OCI-LY1 (cell line): ENCODE measurements at regions not wholly inside any gene's neighbourhood (a gene's known extent, or its start where the extent isn't known, plus 50 kb on each side); places are given as distances from the start of the nearest gene placed in this dataset.

ENCODE experiments used
- EZH2 ChIP-seq: fragments of 200-600 bp; sonication (generic), shearing (Covaris generic); IDR thresholded peaks from 2 replicates; pipeline ENCODE4 v1.8.0; 2017; ENCODE audit warnings: borderline replicate concordance, mixed run types, mild to moderate bottlenecking, antibody characterized with exemption, low read length, moderate library complexity, mixed read lengths
- TF ChIP-seq, protein P1 (sequence below): fragments of 200-600 bp; sonication (generic), shearing (Covaris generic); IDR thresholded peaks from 2 replicates; pipeline ENCODE4 v1.5.1; 2017; ENCODE audit warnings: mild to moderate bottlenecking, antibody characterized with exemption, low read length, moderate library complexity, mixed read lengths

DNA sequence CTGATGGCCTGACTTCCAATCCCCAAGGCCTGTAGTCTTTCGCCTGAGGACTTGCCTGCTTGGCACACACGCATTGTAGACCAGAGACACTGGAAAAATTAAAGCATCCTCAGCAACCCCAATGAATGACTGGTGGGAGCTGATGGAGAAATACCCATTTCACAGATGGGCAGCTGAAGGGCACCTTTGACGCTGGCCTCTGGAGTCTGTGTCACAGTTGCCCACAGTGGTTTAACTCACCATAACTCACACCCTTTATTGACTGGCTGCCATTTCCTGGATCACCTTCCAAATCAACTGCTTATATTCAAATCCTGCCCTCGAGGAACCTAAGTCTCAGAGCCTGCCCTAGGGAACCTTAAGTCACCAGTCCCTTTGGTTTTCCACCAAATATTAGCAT lies 183.1 kb downstream of the SHQ1 start:
- TF ChIP-seq EZH2 = no peak
- TF ChIP-seq, protein P1, sequence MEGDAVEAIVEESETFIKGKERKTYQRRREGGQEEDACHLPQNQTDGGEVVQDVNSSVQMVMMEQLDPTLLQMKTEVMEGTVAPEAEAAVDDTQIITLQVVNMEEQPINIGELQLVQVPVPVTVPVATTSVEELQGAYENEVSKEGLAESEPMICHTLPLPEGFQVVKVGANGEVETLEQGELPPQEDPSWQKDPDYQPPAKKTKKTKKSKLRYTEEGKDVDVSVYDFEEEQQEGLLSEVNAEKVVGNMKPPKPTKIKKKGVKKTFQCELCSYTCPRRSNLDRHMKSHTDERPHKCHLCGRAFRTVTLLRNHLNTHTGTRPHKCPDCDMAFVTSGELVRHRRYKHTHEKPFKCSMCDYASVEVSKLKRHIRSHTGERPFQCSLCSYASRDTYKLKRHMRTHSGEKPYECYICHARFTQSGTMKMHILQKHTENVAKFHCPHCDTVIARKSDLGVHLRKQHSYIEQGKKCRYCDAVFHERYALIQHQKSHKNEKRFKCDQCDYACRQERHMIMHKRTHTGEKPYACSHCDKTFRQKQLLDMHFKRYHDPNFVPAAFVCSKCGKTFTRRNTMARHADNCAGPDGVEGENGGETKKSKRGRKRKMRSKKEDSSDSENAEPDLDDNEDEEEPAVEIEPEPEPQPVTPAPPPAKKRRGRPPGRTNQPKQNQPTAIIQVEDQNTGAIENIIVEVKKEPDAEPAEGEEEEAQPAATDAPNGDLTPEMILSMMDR = no peak
